Osteoblast (primary cell): ENCODE measurements at regions not wholly inside any gene's neighbourhood (a gene's known extent, or its start where the extent isn't known, plus 50 kb on each side); places are given as distances from the start of the nearest gene placed in this dataset.

ENCODE experiments used
- DNase-seq: peaks from one replicate; pipeline ENCODE4 v3.0.0; 2011; ENCODE audit warnings: low spot score, mixed read lengths; ENCODE audit not compliant: insufficient read length; ENCODE audit errors: missing footprints
- H2AFZ ChIP-seq: 2 replicates; pipeline ENCODE4 v1.6.0; 2011; ENCODE audit warnings: mild to moderate bottlenecking, low read length
- H3K27ac ChIP-seq: 2 replicates; pipeline ENCODE4 v1.5.1; 2011; ENCODE audit warnings: mild to moderate bottlenecking, low read depth, low read length, moderate library complexity
- H3K27me3 ChIP-seq: 2 replicates; pipeline ENCODE4 v1.6.0; 2012; ENCODE audit warnings: mild to moderate bottlenecking, control low read depth, inconsistent platforms, low read length, moderate library complexity; ENCODE audit not compliant: insufficient read depth
- H3K36me3 ChIP-seq: 2 replicates; pipeline ENCODE4 v1.5.1; 2011; ENCODE audit warnings: mild to moderate bottlenecking, low read length, control low read depth, moderate library complexity; ENCODE audit not compliant: insufficient read depth
- H3K4me1 ChIP-seq: 2 replicates; pipeline ENCODE4 v1.5.1; 2011; ENCODE audit warnings: mild to moderate bottlenecking, low read length, control low read depth, moderate library complexity; ENCODE audit not compliant: insufficient read depth
- H3K4me2 ChIP-seq: 2 replicates; pipeline ENCODE4 v1.6.0; 2011; ENCODE audit warnings: mild to moderate bottlenecking, low read length; ENCODE audit not compliant: insufficient read depth
- H3K4me3 ChIP-seq: fragments of 200-600 bp; sonication (generic); 3 replicates; pipeline ENCODE4 v1.5.1; 2012; ENCODE audit warnings: mild to moderate bottlenecking, low read length, inconsistent platforms; ENCODE audit not compliant: insufficient read depth
- H3K79me2 ChIP-seq: 2 replicates; pipeline ENCODE4 v1.6.0; 2012; ENCODE audit warnings: mild to moderate bottlenecking, low read length, control low read depth, inconsistent platforms; ENCODE audit not compliant: insufficient read depth
- H3K9me3 ChIP-seq: 2 replicates; pipeline ENCODE4 v1.5.1; 2011; ENCODE audit warnings: low read depth, low read length, control low read depth
- H4K20me1 ChIP-seq: 2 replicates; pipeline ENCODE4 v1.6.0; 2012; ENCODE audit warnings: mild to moderate bottlenecking, low read length, control low read depth; ENCODE audit not compliant: insufficient read depth
- CTCF ChIP-seq: IDR thresholded peaks from 2 replicates; pipeline ENCODE4 v1.5.1; 2011; ENCODE audit warnings: mild to moderate bottlenecking, low read depth, low read length, moderate library complexity; ENCODE audit errors: extremely low read depth

DNA sequence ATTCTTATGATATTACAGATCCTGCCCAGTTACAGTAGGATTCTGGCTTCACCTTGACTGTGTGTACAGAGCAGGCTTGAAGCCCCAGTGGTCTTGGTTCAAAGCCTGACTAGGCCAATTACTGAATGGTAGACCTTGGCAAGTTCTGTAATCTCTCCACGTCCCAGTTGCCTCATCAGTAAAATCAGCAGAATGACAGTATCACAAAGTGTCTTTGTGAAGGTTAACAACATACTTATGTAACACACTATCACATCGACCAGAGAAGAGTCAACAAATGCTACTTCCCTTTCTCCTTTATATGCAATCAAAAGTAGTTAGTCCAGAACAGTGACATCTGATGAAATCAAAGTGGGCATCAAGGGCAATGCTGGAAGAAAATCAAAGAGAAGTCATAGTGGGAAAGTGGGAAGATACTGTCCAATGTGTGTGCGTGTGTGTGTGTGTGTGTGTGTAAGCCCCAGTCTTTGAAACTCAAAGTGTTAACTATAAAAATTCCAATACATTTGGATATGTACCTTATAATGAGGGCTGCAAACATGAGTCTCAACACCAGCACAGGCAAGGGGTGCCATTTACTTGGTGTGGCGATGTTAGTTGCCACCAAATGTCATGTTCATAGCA, 93.5 kb upstream of the EGFLAM start:
- Histone ChIP-seq H3K27me3 (peaks cover 11% of the 10 kb centered on the region), H2AFZ (no peak overlapping the region), H3K4me3 (no peak overlapping the region), H3K36me3 (no peaks in the 10 kb centered on the region), H3K79me2 (no peaks in the 10 kb centered on the region), H4K20me1 (no peaks in the 10 kb centered on the region), H3K4me1 (no peaks in the 10 kb centered on the region), H3K4me2 (no peak overlapping the region), H3K9me3 (no peaks in the 10 kb centered on the region), H3K27ac (no peak overlapping the region)
- no peak for DNase-seq
- no peak for TF ChIP-seq CTCF

DNA sequence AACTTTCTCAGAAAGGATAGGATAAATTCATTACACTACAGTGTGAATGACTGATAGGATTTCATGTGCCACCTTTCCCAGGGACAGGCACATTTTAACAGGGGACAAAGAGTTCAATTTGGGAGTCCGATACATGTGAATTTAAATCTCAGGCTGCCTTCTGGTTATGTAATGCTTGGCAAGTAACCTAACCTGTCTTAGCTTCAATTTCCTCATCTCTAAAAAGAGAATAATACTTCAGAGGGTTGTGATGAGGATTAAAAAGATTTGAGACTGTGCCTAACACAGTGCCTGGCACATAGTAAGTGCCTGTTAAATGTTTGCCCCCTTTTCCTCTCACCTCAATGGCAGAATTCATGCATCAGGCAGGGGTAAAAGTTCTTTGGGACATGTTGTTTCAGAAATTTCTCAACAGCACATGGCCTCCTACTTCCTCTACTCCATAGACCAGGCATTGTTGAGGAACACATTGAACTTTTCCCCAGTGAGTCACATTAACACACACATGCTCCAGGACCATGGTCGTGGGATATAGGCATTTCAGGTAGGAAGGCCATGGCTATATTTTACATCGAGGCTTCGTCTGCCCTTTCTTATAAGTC, 94.6 kb upstream of the EGFLAM start:
- no peaks in the 10 kb centered on the region for H4K20me1 ChIP-seq
- H3K36me3 ChIP-seq: no peaks in the 10 kb centered on the region
- no peak for TF ChIP-seq CTCF

GRCh38 chr5:38162625-38163024, 95.7 kb upstream of the EGFLAM start:
- no peak overlapping the region for H2AFZ ChIP-seq
- TF ChIP-seq CTCF: no peak

More for the DNA sequence above, 94.6 kb upstream of the EGFLAM start:
- Histone ChIP-seq H3K79me2 (no peaks in the 10 kb centered on the region), H3K4me2 (no peak overlapping the region), H3K27ac (no peak overlapping the region), H2AFZ (no peak overlapping the region), H3K9me3 (no peaks in the 10 kb centered on the region), H3K27me3 (peaks cover 21% of the 10 kb centered on the region), H3K4me3 (no peak overlapping the region), H3K4me1 (no peaks in the 10 kb centered on the region)
- DNase-seq: no peak

GRCh38 chr5:38157024-38157423, 101.3 kb upstream of the EGFLAM start:
- no peak for TF ChIP-seq CTCF
- no peaks in the 10 kb centered on the region for H3K9me3 ChIP-seq
- no peaks in the 10 kb centered on the region for H4K20me1 ChIP-seq
- DNase-seq: no peak
- no peaks in the 10 kb centered on the region for H3K4me1 ChIP-seq
- H3K4me2 ChIP-seq: no peak overlapping the region
- no peak overlapping the region for H2AFZ ChIP-seq
- H3K4me3 ChIP-seq: no peak overlapping the region
- peaks cover 37% of the 10 kb centered on the region for H3K27me3 ChIP-seq
- H3K36me3 ChIP-seq: no peaks in the 10 kb centered on the region
- H3K79me2 ChIP-seq: no peaks in the 10 kb centered on the region
- H3K27ac ChIP-seq: no peak overlapping the region

More at GRCh38 chr5:38162625-38163024, 95.7 kb upstream of the EGFLAM start:
- no peaks in the 10 kb centered on the region for H3K4me1 ChIP-seq
- peak; percentile 62 for DNase-seq
- H3K27ac ChIP-seq: no peak overlapping the region
- no peaks in the 10 kb centered on the region for H3K9me3 ChIP-seq
- no peaks in the 10 kb centered on the region for H3K36me3 ChIP-seq
- H3K27me3 ChIP-seq: peaks cover 23% of the 10 kb centered on the region
- no peak overlapping the region for H3K4me3 ChIP-seq
- H4K20me1 ChIP-seq: no peaks in the 10 kb centered on the region
- no peaks in the 10 kb centered on the region for H3K79me2 ChIP-seq
- no peak overlapping the region for H3K4me2 ChIP-seq
